HPDE6-E6E7 (cell line): ENCODE measurements at regions not wholly inside any gene's neighbourhood (a gene's known extent, or its start where the extent isn't known, plus 50 kb on each side); places are given as distances from the start of the nearest gene placed in this dataset.
"Not testable (repeated sequence)": the region's sequence is repeated elsewhere in the genome, so short reads cannot be mapped to it uniquely, and the experiment has no call there.

Source experiments
- DNase-seq: peaks from one replicate; pipeline ENCODE4 v3.0.0; 2011; ENCODE audit warnings: missing footprints; ENCODE audit errors: extremely low spot score

DNA sequence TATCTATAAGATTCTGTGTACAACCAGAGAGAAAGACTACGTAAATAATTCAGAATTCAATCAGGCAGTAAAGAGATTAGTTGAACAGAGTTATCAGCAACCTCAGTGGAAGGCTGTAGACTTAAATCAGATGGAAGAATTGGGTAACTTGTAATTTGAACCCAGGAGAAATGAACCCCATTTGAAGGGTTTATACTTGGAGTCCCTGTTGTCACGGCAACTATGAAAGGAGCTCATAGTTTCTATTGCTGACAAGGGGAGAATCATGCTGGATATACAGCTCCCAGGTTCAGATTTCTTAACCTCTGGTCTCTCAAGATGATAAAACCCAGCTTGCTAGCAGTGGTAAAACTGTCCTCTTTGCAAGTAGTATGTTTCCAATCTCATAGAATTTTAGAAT is 54.4 kb upstream of the BMP4 start:
- DNase-seq, result no peak

DNA sequence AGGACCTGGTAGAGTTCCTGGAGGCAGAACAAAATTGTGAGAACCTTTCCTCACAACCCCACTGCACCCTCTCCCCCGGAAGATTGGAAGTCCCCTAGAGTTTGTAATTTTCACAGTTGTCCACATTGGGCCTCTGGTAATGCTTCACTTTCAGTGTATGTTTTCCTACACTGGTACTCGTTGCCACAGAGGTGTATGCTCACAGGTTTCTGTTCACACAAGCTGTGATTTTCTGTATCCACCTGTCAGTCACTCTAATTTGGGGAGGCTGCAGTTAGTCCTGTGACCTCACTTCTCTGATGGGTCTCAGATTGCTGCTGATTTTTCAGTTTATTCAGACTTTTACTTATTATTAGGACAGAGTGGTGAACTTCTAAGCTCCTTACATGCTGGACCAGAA is 66.4 kb upstream of the BMP4 start:
- no peak for DNase-seq

DNA sequence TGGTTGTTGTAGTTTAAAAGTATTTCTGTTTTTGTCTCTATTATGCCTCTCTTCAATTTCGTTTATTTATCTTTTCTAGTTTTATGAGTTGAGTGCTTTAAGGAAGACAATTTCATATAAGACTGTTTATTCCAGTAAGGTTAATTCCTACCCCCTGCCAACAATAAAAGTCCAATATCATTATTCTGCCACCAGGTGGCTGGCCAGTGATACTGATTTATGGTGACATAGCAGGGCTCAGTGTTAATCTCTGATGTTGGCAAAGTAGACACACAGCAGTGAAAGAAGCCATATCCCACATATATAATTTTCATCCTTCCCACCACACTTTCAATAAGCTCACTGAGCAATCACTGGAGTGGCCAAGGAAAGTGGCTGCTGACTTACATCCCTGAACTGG is 69.0 kb upstream of the BMP4 start:
- peak; percentile 49 for DNase-seq

DNA sequence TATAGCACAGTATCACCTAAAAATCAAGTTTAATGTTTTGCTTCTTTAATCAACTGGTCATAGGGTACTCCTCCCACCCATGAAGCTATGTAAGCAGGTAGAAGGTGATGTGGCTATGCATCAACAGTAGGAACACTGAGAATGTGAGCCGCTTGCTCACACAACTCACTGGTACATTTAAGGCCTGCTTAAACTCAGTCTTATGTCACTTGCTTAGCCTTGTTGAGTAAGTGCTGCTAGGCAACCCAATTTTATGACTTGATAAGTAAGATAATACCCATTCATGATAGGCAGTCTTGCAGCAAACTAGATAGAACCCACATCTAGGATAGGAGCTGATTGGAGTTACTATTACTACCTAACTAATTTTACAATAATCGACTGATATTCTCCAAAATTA is 70.0 kb upstream of the BMP4 start:
- DNase-seq, result no peak

DNA sequence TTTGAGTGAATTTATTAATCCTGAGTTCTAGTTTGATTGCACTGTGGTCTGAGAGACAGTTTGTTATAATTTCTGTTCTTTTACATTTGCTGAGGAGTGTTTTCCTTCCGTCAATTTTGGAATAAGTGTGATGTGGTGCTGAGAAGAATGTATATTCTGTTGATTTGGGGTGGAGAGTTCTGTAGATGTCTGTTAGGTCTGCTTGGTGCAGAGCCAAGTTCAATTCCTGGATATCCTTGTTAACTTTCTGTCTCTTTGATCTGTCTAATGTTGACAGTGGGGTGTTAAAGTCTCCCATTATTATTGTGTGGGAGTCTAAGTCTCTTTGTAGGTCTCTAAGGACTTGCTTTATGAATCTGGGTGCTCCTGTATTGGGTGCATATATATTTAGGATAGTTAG is 74.4 kb upstream of the BMP4 start:
- DNase-seq, result not testable (repeated sequence)

DNA sequence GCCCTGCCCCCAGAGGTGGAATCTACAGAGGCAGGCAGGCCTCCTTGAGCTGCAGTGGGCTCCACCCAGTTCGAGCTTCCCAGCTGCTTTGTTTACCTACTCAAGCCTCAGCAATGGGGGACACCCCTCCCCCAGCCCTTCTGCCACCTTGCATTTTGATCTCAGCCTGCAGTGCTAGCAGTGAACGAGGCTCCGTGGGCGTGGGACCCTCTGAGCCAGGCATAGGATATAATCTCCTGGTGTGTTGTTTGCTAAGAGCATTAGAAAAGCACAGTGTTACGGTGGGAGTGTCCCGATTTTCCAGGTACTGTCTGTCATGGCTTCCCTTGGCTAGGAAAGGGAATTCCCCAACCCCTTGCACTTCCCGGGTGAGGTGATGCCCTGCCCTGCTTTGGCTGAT is 76.7 kb upstream of the BMP4 start:
- DNase-seq, result not testable (repeated sequence)

DNA sequence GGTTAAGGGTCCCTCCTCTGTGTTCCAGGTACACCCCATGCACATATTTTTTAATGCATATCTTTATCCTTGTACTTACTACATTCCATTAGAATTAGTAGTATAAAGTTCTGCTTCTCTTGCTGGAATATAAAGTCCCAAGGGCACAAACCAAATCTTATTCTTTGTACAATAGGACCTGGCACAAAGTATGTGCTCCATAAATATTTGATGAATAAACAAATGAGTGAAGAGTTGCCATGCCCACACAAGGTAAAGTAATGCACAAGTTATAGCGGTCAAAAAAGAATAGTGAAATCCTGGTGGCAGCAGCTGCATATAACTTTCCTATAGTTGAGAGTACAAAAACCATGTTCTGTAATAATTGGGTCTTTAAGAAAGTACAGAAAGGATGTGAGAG is 82.1 kb upstream of the BMP4 start:
- no peak for DNase-seq

DNA sequence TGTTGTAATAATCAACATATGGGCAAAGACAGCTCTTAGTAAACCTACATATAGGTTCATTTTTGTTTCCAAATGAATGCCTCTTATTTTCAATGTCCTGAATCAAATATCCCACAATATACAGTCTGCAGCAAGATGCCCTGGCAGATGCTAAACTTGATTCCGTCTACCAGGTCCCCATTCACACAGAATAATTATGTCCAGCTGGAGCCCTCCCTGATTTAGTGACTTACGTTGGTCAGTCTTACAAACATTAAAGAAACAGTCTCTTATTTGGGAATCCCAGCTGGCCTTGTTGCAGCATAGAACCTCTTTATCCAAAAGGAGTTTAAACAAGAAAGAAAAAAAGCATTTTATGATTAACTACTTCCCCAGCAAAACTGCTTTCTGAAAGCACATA is 82.7 kb upstream of the BMP4 start:
- no peak for DNase-seq

DNA sequence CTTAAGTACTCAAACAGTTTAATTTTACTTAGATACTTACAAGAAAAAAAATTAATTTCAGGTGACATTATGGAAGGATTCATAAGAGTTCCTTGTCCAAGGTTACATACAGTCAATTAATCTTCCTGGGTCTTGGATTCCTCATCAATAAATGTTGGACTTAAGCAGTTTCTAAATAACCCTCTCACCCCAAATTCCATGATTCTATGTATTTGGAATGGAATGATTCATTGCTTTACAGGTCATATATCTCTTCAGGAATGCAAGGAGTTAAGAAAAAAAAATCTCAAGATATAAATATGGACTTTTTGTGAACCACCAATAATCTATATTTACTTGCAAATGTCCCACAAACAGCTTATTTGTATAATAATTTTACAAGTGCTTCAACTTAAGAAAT is 84.2 kb upstream of the BMP4 start:
- DNase-seq, result no peak

DNA sequence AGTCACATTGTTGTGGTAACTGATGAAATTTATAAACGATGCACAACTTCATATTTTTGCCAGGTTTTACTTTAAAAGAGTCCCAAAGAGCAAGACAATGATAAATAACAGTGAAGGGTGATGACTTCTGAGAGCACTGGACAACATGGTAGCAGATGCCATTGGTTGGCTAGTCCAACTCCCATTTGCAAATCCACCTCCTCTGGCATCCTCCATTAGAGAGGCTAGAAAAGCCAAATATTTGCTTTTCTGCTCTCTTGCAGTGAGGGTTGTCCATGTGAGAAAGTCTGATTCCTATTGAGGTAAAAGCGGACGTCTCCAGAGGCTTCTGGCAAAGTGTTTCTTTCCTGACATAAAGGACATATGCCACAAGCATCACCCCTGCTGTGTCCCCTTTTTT is 89.6 kb upstream of the BMP4 start:
- no peak for DNase-seq

DNA sequence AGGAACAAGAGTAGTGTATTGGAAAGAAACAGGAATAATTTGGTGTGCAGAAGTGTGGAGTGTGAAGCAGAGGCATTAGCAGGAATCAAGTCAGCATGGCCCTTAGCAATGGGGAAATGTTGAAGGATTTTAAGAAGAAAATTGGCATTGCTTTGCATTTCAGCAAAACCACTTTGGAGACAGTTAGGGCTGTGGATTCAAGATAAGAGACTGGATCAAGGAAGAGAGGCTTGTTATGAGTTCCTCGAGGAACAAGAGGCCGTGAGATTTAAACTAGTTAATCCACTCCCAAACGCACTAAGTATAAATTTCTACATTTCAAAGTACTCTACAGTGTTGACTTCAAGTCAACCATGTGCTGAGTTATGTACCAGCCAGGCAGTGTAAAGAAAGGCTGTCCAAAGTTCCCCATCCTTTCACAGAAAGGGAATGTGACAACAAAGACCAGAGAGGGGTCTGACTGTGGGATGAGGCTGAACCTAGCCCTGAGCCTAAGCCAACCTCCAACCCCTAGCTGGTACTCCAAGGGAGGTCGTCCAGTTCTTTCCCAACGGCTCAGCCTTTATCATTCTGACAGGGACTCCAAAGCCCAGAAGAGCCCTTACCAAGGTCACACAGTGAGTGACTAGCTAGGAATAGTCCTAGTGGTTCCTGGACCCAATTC is 91.2 kb upstream of the BMP4 start:
- DNase-seq, result no peak

DNA sequence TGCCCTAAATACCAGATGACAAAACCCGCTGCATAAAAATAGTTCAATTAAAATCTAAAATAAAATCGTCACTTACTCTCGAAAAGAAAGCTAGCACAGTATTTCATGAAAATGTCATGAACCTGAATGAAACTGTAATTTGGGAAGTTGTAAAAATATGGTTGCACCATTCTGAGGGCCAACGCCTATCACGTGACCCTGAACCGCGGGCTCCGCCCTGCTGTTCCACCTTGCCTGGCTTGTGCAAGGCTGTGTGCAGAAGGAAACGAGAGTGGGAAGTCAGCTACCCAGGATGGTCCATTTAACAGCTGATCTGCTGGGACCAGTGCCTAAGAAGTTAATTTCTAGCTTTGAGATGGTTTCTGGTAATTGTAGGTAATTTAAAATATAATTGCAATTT is 91.7 kb upstream of the BMP4 start:
- DNase-seq, result no peak

DNA sequence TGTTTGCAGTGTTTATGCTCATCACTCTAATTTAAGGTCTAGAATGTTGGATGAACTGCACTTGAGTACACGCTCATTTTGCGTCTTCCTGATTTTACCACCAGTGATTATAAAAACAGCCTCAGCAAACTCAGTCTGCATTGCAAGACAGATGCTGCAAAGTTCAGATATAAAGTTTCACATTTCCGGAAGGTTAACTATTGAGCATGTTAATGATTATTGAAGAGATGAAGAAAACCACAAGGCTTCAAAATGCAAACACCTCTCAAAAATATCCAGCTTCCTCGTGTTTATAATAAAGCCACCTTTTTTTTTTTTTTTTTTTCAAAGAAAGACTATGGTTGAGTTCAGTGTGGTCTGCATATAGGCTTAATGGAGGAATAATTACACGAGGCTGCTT is 92.1 kb upstream of the BMP4 start:
- no peak for DNase-seq

DNA sequence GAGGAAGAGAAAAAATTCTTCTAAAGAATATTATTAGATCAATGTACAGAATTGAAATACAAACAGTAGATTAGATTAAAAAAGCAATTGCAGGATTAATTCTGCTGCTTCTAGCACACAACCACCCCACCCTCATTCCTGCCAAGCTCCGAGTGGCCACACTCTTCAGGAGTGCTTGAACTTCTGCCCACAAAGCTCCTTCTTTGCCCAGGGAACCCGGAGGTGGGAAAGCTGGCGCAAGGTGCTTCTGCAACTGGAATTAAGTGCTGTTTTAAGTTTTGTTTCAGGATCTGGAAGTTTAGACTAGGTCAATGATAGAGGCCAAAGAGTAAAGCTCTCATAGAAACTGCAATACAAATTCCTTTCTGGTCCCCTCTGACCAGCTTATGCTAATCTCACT is 94.1 kb upstream of the BMP4 start:
- DNase-seq, result no peak

DNA sequence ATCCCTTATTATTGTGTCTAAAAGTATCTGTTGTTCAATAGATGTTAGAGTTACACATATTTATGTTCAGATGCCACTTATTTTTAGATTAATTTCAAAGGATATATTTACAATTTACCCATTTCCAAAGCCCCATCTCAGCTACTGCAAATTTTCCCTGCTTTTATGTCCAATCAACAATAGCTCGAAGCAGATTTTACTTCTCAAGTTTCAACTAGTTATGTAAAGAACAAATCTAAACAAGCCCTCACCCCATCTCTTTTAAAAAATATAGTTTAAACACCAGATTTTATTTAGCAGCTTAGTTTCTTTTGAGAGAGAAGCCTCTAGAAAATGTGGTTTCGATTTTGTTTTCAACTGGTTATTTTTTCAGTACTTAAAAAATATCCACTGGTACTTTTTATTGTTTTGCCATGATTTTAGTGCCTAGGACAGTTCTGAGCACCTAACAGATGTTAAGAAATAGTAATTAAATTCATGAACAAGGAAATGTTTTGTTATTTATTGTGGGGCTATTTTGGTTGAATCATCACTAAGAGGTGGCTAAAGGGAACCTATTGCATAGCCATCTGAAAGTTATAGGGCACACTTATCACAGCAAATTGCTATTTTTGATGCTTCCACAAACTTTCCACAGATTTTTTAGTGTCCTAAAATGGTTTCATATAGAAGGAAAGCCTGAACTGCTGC is 96.2 kb upstream of the BMP4 start:
- DNase-seq, result no peak

DNA sequence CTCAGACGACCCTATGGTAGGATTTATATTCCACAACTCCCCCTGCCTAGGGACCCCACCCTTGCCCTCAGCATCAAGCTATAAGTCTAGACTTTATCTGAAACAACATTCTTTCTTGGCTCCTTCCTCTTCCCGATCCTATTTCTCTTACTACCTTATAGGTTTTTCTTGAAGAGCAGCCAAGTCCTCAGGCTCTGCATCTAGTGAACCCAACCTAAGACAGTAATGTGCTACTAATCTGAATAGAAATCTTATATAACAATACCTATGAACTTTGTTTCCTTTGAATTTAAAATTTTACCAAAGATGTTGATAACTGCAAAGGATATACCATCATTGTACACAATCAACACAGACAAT is 96.7 kb upstream of the BMP4 start:
- no peak for DNase-seq

DNA sequence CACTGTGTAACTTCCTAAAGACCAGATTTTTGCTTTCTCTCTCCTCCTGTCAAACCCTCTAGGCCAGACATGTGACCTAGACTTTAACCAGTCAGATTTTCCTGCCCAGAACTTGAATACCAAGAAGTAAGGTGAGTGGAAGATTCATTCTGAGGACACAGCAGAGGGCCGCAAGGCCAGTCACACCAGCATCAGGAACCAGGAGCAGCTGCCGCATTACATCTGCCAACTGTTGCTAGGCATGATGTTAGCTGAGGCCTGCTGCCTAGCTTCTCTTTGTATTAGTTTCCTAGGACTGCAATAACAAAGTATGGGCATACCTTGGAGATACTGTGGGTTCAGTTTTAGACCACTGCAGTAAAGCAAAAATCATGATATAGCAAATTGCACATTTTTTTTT is 101.9 kb upstream of the BMP4 start:
- no peak for DNase-seq

DNA sequence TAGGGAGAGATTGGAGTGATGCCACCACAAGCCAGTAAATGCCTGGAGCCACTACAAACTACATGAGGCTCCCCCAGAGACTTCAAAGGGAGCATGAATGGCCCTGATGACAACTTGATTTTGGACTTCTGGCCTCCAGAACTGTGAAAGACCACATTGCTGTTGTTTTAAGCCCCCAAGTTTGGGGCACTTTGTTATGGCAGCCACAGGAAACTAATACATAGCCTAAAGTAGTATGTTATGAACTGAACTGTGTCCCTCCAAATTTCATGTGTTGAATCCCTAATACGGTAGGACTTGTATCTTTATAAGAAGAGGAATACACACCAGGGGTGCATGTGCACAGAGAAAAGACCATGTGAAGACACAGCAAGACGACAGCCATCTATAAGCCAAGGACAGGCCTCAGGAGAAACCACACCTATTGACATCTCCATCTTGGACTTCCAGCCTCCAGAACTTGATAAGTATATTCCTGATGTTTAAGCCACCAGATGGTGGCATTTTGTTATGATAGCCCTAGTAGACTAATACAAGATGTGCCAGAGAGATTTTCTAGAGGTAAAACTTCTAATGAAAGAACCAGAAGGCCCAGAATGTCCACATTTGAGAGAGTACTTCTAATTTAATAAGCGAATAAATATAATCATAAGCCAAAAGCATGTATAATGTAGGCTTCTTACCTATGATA is 127.1 kb upstream of the BMP4 start:
- DNase-seq, result no peak

DNA sequence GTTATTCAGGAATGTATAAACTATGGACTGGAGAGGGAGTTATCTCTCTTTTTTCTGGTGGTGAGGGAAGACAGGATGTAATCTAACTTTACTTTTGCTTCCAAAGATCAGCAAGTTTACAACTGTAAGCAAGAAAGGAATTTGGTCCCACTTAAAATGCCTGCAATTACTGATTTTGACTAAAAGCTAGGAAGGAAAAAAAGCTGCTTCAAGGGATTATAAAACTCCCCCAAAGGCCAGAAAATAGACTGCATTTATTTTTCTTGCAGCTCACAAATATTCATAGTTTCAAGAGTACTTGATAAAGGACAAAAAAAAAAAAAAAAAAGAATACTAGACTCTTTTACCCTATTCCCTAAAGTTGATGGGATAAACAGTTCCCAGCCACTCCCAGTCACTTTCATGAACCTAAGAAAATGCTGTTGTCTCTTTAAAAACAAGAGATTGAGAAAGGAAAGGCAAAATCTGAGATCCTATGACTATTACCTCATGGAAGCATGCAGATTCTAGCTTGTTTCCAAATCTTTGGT is 128.7 kb upstream of the BMP4 start:
- DNase-seq, result no peak

DNA sequence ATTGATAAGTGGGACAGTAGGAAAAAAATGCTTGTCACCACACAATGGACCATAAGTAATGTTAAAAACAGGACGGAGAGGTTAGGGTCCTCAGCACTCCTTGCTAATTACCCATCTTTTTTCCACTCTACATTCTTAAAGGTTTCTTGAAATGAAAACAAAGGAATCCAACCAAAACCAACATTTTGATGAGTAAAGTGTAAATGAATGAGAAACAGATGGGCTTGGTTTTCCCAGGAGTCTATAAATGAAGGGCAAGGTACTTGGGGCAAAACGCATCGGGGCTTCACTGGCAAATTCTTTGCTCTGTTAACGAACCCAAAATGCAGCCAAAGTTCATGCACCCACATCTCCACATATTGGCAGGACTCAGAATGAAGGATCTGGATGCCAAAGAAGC is 129.2 kb upstream of the BMP4 start:
- DNase-seq, result no peak

DNA sequence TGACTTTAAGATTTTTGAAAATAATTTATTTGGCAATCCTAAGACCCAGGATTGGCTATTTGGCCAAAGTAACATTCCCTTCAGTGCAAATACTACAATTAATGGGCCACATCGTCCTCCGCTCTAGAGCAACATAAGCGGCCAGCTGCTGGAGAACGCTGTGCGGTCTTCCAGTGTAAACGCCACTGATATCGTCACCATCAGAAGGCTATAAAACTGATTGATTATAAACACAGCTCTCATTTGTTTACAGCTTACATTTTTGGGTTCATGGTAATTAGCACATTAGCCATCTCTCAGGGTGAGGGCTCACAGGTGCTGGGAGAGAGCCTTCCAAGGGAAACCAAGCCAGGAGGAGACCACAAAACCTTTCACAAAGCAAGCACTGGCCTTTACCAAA is 130.1 kb upstream of the BMP4 start:
- no peak for DNase-seq

DNA sequence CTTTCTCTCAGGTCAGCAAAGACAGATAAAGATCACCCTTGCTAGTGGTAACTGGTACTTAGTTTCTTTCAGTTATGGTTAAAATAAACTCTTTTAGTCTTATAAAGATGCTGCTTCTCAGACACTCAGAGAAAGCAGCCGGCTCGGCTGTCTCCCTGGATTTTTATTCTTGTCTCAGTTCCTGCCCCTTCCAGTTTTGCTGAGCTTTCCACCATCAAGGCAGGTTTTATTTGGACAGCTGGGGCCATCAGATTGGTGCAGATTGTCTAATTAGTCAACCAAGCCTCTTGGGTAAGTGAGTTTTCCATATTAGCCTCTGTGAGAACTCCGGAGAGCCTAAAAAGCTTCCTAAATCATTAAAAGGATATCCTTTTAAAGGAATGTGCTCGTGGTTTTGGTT is 130.8 kb upstream of the BMP4 start:
- DNase-seq, result no peak

DNA sequence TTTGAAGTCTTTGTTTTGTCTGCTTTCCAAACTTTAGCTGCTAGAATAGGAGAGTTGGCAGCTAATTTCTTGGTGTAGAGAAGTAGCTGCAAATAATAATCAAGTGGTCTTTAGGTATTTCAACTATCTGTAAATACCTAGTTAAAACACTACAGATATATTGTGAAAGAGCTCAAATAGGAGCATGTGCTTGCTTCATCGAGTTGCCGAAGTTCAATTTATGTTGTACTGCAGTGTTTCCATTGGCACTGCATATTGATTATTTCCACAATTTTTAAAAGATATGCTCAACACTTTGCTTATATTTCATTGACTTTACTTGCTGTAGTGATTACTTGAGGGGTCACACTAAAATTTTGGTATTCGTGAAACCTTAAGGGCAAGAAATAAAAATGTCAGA is 131.6 kb upstream of the BMP4 start:
- DNase-seq, result no peak
